SK-N-MC (cell line): ENCODE measurements at regions not wholly inside any gene's neighbourhood (a gene's known extent, or its start where the extent isn't known, plus 50 kb on each side); places are given as distances from the start of the nearest gene placed in this dataset.

ENCODE experiments used
- EZH2 ChIP-seq: fragments of 200-600 bp; sonication (generic); IDR thresholded peaks from one replicate; pipeline ENCODE4 v1.6.1; 2017; ENCODE audit warnings: antibody characterized with exemption
- FOXP2 ChIP-seq: optimal IDR thresholded peaks from 2 replicates; pipeline ENCODE3; 2011; ENCODE audit warnings: mild to moderate bottlenecking, moderate library complexity; ENCODE audit not compliant: insufficient read depth; ENCODE audit errors: extremely low read length, control extremely low read depth
- POLR2AphosphoS5 ChIP-seq: IDR thresholded peaks from 2 replicates; pipeline ENCODE4 v1.6.1; 2012; ENCODE audit warnings: mild to moderate bottlenecking, low read depth, low read length, borderline replicate concordance

DNA sequence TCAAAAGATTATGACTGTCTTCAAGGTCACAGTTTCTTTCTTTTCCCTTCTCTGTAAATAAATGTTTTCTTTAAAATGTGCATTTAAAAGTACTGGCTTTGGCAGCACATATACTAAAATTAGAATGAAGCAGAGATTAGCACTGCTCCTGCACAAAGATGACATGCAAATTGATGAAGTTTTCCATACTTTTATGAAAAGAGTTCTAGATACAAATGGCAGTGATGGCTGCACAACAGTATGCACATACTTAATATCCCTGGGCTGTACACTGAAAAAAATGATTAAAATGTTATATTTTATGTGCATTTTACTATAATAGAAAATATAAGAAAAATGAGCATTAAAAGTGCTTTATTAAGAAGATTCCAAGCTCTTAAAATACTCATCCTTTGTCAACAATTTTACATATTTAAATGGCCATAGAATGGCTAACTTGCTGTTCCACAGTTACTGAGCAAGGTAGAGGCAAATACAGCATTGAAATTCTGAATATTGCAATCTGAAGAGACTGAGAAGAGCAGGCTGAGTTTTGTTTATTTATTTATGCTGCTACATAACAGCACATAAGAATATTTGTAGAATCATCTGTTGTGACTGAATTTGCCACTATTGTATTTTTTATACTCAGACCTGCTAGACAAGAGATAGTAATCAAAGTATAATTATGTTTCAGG lies 117.8 kb downstream of the GPR37 start:
- TF ChIP-seq POLR2AphosphoS5 (no peak), EZH2 (no peak), FOXP2 (no peak)
